GM19035 (cell line): ENCODE measurements at regions not wholly inside any gene's neighbourhood (a gene's known extent, or its start where the extent isn't known, plus 50 kb on each side); places are given as distances from the start of the nearest gene placed in this dataset.
A peak's percentile ranks its signal among the peaks of the same experiment; 100 is the strongest.

Source experiments
- ATAC-seq: cut with Tn5 transposase; IDR thresholded peaks from one replicate; pipeline ENCODE4 v1.9.1; 2021; ENCODE audit not compliant: unreplicated experiment

GRCh38 chr2:56099963-56100362 lies 83.8 kb upstream of the CCDC85A start:
- no peak for ATAC-seq

GRCh38 chr2:56100791-56101312 lies 82.9 kb upstream of the CCDC85A start:
- no peak for ATAC-seq

GRCh38 chr2:56102098-56102497 lies 81.7 kb upstream of the CCDC85A start:
- ATAC-seq = no peak

GRCh38 chr2:56102866-56103265 lies 80.9 kb upstream of the CCDC85A start:
- no peak for ATAC-seq

GRCh38 chr2:56104962-56105361 lies 78.8 kb upstream of the CCDC85A start:
- no peak for ATAC-seq

- no peak for ATAC-seq
These were observed 76.1 kb upstream of the CCDC85A start for GRCh38 chr2:56107502-56108220.

- no peak for ATAC-seq
These were observed 75.0 kb upstream of the CCDC85A start for GRCh38 chr2:56108806-56109205.

GRCh38 chr2:56109994-56110393 lies 73.8 kb upstream of the CCDC85A start:
- no peak for ATAC-seq

- no peak for ATAC-seq
These were observed 70.3 kb upstream of the CCDC85A start for GRCh38 chr2:56113382-56113975.

GRCh38 chr2:56117764-56118163 lies 66.0 kb upstream of the CCDC85A start:
- ATAC-seq = no peak

- no peak for ATAC-seq
These were observed 65.3 kb upstream of the CCDC85A start for GRCh38 chr2:56118474-56118873.

- ATAC-seq = no peak
These were observed 61.8 kb upstream of the CCDC85A start for GRCh38 chr2:56121995-56122394.

- no peak for ATAC-seq
These were observed 60.3 kb upstream of the CCDC85A start for GRCh38 chr2:56123538-56123937.

- no peak for ATAC-seq
These were observed 56.8 kb upstream of the CCDC85A start for GRCh38 chr2:56127010-56127409.

- no peak for ATAC-seq
These were observed 56.2 kb upstream of the CCDC85A start for GRCh38 chr2:56127463-56128152.

GRCh38 chr2:56128235-56128634 lies 55.6 kb upstream of the CCDC85A start:
- ATAC-seq = no peak

- no peak for ATAC-seq
These were observed 53.2 kb upstream of the CCDC85A start for GRCh38 chr2:56130463-56131070.

- ATAC-seq = peak; percentile 51
These were observed 51.7 kb upstream of the CCDC85A start for GRCh38 chr2:56132138-56132537.

GRCh38 chr2:56133441-56133840 lies 50.3 kb upstream of the CCDC85A start:
- ATAC-seq = no peak

- ATAC-seq = no peak
These were observed 49.7 kb upstream of the CCDC85A start for GRCh38 chr2:56133931-56134629.
